ENCODE measurements at regions not wholly inside any gene's neighbourhood (a gene's known extent, or its start where the extent isn't known, plus 50 kb on each side); places are given as distances from the start of the nearest gene placed in this dataset.

DNA sequence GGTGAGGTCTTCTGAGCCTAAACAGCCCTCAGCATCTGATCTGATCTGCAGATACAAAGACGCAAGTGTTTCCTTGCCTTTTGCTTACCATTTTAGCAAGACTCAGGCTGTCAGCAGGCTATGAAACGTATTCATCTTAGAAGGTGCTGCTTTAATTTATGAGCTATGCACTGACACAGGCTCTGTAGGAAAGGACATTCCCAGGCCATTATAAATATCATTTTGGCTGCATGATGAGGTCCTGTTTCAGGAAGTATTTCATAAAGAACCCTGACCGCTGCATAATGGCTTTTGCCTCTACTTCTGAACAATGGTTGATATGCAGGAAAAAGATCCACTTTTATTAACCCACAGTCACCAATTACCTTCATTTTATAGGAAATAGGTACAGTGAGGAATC, 98.4 kb upstream of the CAST start:
- Histone ChIP-seq H3K27me3 (ENCODE audit: insufficient read depth, low read depth) (no peaks in the 10 kb centered on the region), H3K36me3 (ENCODE audit: insufficient read depth) (no peaks in the 10 kb centered on the region), H4K20me1 (ENCODE audit: insufficient read depth) (no peaks in the 10 kb centered on the region), H3K4me3 (IDR thresholded peaks at IDR 0.05; ENCODE audit: insufficient read depth, low read depth, low read length) (no peak overlapping the region), H3K4me1 (ENCODE audit: low read depth, poor library complexity, severe bottlenecking) (no peaks in the 10 kb centered on the region), H3K4me2 (no peak overlapping the region), H3K27ac (no peak overlapping the region), H2AFZ (ENCODE audit: low read depth) (no peak overlapping the region), H3K9ac (no peak overlapping the region), H3K79me2 (ENCODE audit: insufficient read depth, low read depth) (no peaks in the 10 kb centered on the region)
- no peak for TF ChIP-seq CTCF (conservative IDR thresholded peaks at IDR 0.05; ENCODE audit: low read depth, low read length)

- Histone ChIP-seq H3K4me3 (IDR thresholded peaks at IDR 0.05; ENCODE audit: insufficient read depth, low read depth, low read length) (no peak overlapping the region), H3K27ac (no peak overlapping the region), H2AFZ (ENCODE audit: low read depth) (no peak overlapping the region), H3K36me3 (ENCODE audit: insufficient read depth) (no peaks in the 10 kb centered on the region), H3K4me1 (ENCODE audit: low read depth, poor library complexity, severe bottlenecking) (no peaks in the 10 kb centered on the region), H4K20me1 (ENCODE audit: insufficient read depth) (no peaks in the 10 kb centered on the region), H3K27me3 (ENCODE audit: insufficient read depth, low read depth) (no peaks in the 10 kb centered on the region), H3K79me2 (ENCODE audit: insufficient read depth, low read depth) (no peaks in the 10 kb centered on the region), H3K9ac (no peak overlapping the region), H3K4me2 (no peak overlapping the region)
- no peak for TF ChIP-seq CTCF (conservative IDR thresholded peaks at IDR 0.05; ENCODE audit: low read depth, low read length)
Measured at GRCh38 chr5:96565582-96566265, 96.5 kb upstream of the CAST start.

DNA sequence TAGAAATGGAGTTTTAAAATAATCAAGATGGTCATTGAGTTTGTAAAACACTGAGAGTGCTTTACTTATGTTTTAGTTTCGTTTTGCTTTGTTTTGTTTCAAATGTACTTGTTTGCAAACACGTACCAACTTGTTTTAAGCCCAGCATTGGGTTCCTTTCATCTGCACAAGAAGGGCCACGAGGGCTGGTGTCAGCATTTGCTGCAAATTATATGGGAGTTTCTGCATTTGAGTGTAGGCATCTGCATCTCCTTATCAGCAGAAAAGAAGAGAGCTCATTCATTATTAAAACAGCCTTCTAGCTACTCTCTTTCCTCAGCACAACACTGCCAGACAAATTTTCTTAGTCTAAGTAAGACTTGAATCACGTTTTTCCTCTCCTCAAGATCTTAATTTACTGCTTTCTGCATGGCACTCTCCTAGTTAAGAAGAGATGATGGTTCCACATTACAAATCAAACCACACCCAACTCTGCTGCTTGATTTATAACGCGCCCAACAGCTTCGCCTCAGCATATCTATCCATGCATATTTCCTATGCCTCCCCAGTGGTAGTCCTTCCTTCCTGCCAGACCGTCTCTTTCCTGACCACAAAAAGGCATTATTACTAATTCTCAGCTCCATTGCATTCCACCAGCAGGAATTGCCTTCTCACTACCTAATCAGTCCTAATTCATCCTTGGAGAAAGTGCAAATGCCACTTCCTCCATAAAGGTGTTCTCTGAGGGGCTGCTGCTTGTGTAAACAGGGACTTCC, 95.2 kb upstream of the CAST start:
- Histone ChIP-seq H3K4me1 (ENCODE audit: low read depth, poor library complexity, severe bottlenecking) (no peaks in the 10 kb centered on the region), H3K27ac (no peak overlapping the region), H2AFZ (ENCODE audit: low read depth) (no peak overlapping the region), H3K4me3 (IDR thresholded peaks at IDR 0.05; ENCODE audit: insufficient read depth, low read depth, low read length) (no peak overlapping the region), H3K4me2 (no peak overlapping the region), H3K27me3 (ENCODE audit: insufficient read depth, low read depth) (no peaks in the 10 kb centered on the region), H3K9ac (no peak overlapping the region), H4K20me1 (ENCODE audit: insufficient read depth) (no peaks in the 10 kb centered on the region), H3K79me2 (ENCODE audit: insufficient read depth, low read depth) (no peaks in the 10 kb centered on the region), H3K36me3 (ENCODE audit: insufficient read depth) (no peaks in the 10 kb centered on the region)
- TF ChIP-seq CTCF (conservative IDR thresholded peaks at IDR 0.05; ENCODE audit: low read depth, low read length): no peak

GRCh38 chr5:96569332-96569731, 92.8 kb upstream of the CAST start:
- Histone ChIP-seq H3K36me3 (ENCODE audit: insufficient read depth) (no peaks in the 10 kb centered on the region), H3K4me1 (ENCODE audit: low read depth, poor library complexity, severe bottlenecking) (no peaks in the 10 kb centered on the region), H3K4me2 (no peak overlapping the region), H3K79me2 (ENCODE audit: insufficient read depth, low read depth) (no peaks in the 10 kb centered on the region), H3K9ac (no peak overlapping the region), H3K4me3 (IDR thresholded peaks at IDR 0.05; ENCODE audit: insufficient read depth, low read depth, low read length) (no peak overlapping the region), H3K27me3 (ENCODE audit: insufficient read depth, low read depth) (no peaks in the 10 kb centered on the region), H3K27ac (no peak overlapping the region), H2AFZ (ENCODE audit: low read depth) (no peak overlapping the region), H4K20me1 (ENCODE audit: insufficient read depth) (no peaks in the 10 kb centered on the region)
- no peak for TF ChIP-seq CTCF (conservative IDR thresholded peaks at IDR 0.05; ENCODE audit: low read depth, low read length)

Measured in KMS-11 (cell line).